ENCODE measurements at regions not wholly inside any gene's neighbourhood (a gene's known extent, or its start where the extent isn't known, plus 50 kb on each side); places are given as distances from the start of the nearest gene placed in this dataset.

DNA sequence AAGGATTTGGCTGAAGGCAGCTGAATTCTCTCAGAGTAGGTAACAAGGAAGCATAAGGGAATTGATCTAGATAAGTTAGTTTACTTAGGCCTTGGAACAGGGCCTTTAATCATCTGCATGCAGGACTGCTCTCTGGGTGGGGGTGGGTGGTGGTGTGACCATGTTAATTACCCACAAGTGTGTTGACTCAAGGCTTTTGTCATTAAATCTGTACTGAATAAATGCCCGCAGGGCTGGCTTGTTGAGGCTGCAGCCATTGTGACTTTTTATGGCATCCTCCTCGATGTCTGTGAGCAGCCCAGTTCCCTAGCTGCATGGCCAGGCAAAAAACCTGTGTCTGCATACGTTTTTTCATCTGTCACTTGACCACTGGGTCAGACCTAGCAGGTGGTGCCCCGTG is 63.5 kb upstream of the ASCC3 start:
- in situ Hi-C loops (cut with HindIII; ENCODE audit: low pct_ligation_motif_present, low pct_unique_long_range_greater_than_20kb, low sequenced_read_pairs): no loop called here
- DNase-seq: no peak

DNA sequence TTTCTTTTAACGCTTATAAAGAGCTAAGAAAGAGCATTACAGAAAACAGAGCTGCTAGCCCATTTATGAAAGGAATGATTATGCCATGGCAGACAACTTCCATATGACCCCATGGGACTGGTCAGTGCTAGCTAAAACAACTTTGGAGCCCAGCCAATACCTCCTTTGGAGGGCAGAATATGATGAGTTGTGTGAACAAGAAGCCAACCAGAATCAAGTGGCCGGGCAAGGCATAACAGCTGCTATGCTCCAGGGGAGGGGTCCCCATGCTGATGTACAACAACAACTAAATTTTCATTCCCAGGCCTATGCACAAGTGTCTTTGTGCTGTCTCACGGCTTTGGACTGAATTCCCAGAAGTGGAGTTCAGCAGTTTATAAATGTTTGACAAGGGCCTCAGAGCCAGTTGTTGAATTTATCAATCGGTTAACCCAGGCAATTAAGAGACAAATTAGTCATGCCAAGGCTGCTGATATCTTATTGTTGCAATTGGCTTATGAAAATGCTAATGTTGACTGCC is 65.0 kb upstream of the ASCC3 start:
- no peak for DNase-seq
- in situ Hi-C loops (cut with HindIII; ENCODE audit: low pct_ligation_motif_present, low pct_unique_long_range_greater_than_20kb, low sequenced_read_pairs): no loop called here

DNA sequence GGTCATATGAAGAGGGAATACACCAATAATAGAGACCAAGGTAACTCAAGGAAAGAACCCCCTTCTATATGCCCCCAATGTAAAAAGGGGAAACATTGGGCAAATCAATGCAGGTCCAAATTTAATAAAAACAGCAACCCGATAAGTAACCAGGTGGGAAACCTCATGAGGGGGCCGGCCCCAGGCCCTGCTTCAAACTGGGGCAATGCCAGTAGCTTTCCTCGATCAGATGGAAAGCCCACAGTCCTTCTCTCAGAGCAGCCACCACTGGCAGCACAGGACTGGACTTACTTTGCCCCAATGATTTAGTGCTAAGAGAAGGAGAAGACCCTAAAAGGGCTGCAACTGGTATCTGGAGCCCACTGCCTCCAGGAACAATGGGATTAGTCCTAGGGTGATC is 65.6 kb upstream of the ASCC3 start:
- in situ Hi-C loops (cut with HindIII; ENCODE audit: low pct_ligation_motif_present, low pct_unique_long_range_greater_than_20kb, low sequenced_read_pairs): no loop called here
- no peak for DNase-seq

DNA sequence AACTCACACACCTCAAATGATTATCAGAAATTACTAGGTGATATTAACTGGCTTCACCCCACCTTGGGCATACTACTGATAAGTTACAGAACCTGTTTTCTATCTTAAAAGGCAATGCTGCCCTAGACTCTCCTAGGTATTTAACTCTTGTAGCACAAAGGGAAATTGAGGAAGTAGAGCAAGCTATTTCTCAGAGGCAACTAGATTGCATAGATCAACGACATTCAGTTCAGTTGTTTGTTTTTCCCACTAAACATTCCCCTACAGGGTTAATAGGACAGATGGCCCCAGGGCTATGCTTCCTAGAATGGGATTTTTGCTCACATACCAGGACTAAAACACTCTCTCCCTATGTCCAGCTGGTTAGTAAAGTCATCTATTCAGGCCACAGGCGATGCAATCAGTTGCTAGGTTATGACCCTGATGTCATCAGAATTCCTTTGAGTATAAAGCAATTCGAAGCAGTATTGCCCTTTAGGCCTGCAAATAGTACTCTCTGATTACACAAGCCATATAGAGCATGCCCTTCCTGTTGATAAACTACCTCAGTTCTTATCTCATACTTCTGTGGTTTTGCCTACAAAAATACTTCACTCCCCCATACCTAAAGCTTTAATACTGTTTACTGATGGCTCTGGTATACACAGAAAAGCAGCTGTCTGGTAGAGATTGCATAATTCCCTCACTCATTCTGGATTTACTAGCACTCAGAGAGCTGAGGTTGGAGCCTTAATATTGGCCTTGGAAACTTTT is 67.4 kb upstream of the ASCC3 start:
- no peak for DNase-seq

DNA sequence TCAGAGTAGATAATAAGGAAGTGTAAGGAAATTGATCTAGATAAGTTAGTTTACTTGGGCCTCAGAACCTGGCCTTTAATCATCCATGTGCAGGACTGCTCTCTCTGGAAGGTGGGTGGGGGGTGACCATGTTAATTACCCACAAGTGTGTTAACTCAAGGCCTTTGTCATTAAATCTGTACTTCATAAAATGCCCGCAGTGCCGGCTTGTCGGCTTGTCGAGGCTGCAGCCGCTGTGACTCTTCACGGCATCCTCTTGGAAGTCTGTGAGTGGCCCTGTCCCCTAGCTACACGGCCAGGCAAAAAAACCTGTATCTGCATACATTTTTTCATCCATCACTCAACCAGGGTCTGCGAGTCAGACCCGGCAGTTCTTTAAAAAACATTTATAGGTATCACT is 70.9 kb upstream of the ASCC3 start:
- in situ Hi-C loops (cut with HindIII; ENCODE audit: low pct_ligation_motif_present, low pct_unique_long_range_greater_than_20kb, low sequenced_read_pairs): no loop called here
- DNase-seq: no peak

More for the DNA sequence above, 67.4 kb upstream of the ASCC3 start:
- in situ Hi-C loops (cut with HindIII; ENCODE audit: low pct_ligation_motif_present, low pct_unique_long_range_greater_than_20kb, low sequenced_read_pairs): no loop called here

DNA sequence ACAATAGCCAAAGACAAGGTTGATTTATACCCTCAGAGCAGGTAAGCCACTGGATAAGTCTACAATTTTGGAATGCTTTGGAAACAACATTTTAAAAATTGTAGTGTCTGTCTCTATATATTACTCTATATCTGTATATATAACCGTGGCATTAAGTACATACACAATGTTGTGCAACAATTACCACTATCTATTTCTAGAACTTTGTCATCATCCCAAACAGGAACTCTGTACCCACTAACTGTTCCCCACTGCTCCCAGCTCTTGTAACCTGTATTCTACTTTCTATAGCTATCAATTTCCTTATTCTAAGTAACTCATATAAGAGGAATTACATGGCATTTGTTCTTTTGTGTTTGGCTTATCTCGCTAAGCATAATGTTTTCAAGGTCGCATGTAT is 78.2 kb upstream of the ASCC3 start:
- no peak for DNase-seq
- in situ Hi-C loops (cut with HindIII; ENCODE audit: low pct_ligation_motif_present, low pct_unique_long_range_greater_than_20kb, low sequenced_read_pairs): no loop called here

DNA sequence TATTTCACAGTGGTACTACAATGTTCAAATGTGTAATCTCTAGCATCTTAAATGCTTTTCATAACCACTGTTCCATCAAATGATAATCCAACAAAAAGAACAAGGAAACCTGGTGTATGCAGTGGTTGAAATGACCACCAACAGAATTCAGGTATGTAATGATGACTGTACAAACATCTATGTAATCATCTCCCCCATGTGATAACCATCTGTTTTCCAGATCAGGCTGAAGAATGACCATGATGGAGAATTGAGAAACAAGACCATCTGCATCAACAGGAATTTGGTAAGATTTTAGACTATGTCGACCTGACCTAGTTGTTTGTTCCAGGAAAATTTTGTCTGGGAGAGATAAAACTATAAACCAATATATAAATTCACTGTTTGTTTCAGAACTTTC is 81.3 kb upstream of the ASCC3 start:
- in situ Hi-C loops (cut with HindIII; ENCODE audit: low pct_ligation_motif_present, low pct_unique_long_range_greater_than_20kb, low sequenced_read_pairs): no loop called here
- no peak for DNase-seq

DNA sequence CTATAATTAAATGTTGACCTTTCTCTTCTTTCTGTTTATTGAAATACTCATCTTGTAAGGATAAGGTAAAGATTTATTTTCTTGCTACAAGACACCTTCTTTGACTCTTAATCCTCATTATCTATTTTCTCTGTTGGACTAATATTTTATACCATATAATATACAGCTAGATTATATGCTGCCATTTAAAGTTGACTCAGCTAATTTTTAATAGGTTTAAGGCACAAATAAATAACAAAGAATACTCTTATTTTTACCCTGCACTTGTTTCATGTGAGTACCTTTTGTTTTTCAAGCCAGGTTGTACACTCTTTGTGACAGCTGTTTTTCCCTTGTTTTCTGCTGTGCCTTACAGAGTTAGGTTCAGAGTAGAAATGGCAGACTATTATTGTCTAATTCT is 83.9 kb upstream of the ASCC3 start:
- DNase-seq: no peak
- in situ Hi-C loops (cut with HindIII; ENCODE audit: low pct_ligation_motif_present, low pct_unique_long_range_greater_than_20kb, low sequenced_read_pairs): no loop called here

DNA sequence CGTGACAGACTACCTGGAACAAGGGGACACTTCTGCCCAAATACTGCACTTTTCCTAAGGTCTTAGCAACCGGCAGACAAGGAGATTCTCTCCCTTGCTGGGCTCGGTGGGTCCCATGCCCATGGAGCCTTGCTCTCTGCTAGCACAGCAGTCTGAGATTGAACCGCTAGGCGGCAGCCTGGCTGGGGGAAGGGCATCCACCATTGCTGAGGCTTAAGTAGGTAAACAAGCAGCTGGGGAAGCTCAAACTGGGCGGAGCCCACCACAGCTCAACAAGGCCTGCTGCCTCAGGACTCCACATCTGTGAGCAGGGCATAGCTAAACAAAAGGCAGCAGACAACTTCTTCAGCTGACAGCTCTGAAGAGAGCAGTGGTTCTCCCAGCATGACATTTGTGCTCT is 87.8 kb upstream of the ASCC3 start:
- in situ Hi-C loops (cut with HindIII; ENCODE audit: low pct_ligation_motif_present, low pct_unique_long_range_greater_than_20kb, low sequenced_read_pairs): no loop called here
- no peak for DNase-seq

DNA sequence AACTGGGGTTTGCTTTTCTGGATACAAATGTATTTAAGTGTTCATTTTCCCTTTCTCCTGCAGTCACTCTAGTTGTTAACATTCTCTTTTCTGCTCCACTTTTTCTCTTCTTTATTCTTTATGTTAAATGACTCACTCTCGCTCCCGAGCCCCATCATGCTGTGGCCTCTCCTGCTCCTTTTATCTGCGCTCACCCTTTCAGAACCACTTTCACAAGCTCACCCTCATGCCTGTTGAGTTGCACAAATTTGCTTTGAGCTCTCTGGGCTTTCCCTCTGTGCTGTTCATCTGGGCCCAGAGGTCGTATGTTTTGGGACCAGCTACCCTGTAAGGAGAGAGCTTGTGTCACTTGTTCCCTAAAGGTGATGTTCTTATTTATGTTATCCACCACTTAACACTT is 98.1 kb upstream of the ASCC3 start:
- in situ Hi-C loops (cut with HindIII; ENCODE audit: low pct_ligation_motif_present, low pct_unique_long_range_greater_than_20kb, low sequenced_read_pairs): no loop called here
- DNase-seq: no peak

DNA sequence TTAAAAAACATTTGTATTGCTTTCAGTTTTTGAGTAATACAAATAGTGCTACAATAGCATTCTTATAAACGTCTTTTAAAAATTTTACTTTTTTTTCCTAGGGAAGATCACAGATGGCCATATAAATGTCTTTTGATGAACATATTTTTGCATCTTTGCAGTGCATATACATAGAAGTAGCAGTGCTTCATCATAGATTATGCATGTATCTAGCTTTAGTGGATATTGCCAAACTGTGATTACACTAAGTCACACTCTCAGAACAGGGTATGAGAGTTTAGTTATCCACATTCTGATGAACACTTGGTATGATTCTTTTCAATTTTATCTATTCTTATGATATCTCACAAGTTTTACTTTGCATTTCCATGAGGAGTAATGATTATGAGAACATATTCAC is 99.8 kb upstream of the ASCC3 start:
- DNase-seq: no peak
- in situ Hi-C loops (cut with HindIII; ENCODE audit: low pct_ligation_motif_present, low pct_unique_long_range_greater_than_20kb, low sequenced_read_pairs): no loop called here

DNA sequence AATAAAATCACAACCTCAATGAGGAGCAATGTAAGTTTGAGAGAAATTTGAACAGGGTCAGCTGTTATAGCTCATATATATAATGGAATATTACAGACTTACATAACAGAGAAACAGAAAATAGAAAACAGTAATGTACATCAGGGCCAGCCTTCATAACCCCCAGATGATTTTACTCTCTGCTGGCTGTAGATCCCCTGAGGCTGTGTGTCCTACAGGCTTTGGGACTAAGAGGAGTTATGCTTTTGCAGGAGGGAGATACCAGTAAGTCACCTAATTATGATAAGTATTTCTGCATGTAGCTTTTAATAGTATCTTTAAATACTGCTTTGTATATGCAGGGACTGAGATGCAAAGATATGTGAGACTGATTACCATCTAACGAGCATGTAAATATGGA is 105.8 kb upstream of the ASCC3 start:
- in situ Hi-C loops (cut with HindIII; ENCODE audit: low pct_ligation_motif_present, low pct_unique_long_range_greater_than_20kb, low sequenced_read_pairs): no loop called here

DNA sequence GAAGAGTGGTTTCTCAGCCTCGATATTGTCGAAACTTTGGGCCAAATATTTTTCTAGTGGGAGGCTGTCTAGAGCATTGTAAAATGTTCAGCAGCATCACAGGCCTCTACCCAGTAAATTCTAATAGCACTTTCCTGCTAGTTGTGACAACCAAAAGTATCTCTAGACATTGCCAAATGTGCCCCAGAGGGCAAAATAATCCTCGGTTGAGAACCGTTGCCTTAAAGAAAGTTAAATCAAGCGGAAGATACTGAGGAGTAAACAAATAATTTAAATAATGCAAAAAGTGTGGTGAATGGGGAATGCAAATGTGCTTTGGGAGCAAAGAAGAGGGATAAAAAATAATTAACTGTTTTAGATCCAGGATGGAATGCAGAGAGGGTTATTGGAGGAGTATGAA is 106.4 kb upstream of the ASCC3 start:
- in situ Hi-C loops (cut with HindIII; ENCODE audit: low pct_ligation_motif_present, low pct_unique_long_range_greater_than_20kb, low sequenced_read_pairs): no loop called here
- no peak for DNase-seq

More for the DNA sequence above, 105.8 kb upstream of the ASCC3 start:
- DNase-seq: no peak

DNA sequence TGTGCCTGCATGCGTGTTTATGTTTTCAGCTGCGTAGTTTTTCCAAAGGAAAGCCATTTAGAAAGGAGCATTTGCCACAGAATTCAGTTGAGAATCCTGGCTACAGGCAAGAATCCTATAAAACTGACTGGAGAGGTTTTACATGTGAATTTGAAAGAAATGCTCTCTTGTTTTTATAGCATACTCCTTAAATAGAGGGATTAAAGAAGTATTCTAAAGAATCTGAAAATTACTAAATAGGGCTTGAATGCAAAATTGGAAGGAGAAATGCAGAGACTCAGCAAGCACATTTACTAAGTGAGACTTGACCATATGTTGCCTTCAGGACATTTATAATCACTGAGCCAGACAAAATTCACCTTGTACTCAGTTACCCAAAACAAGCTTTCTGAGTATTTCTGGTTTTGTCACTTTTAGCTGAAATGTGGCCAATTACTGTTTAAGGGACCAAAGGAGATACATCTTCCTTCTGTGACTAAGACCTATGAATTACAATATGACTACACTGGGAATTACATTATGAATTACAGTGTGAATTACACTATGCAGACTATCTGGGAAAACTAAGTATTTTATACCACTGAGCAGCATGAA is 107.4 kb upstream of the ASCC3 start:
- in situ Hi-C loops (cut with HindIII; ENCODE audit: low pct_ligation_motif_present, low pct_unique_long_range_greater_than_20kb, low sequenced_read_pairs): no loop called here
- DNase-seq: no peak

DNA sequence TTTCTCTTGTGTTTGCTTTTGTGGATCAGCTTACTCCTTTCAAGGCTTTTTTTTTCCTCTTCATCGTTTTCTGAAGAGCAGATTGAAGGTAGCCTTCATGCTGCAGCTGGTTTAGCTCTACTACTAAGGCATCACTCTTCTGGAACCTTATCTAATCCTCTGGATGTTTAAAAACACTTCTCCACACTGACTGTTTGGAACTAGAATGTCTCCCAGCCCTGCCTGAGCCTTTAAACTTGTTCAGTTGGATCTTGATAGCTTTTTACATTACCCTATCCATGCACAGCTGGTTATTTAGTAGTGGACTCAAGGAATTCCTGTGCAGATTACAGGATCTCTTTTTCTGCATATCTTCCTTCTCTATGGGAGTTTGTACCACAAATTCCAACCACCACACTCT is 108.9 kb upstream of the ASCC3 start:
- no peak for DNase-seq
- in situ Hi-C loops (cut with HindIII; ENCODE audit: low pct_ligation_motif_present, low pct_unique_long_range_greater_than_20kb, low sequenced_read_pairs): no loop called here

DNA sequence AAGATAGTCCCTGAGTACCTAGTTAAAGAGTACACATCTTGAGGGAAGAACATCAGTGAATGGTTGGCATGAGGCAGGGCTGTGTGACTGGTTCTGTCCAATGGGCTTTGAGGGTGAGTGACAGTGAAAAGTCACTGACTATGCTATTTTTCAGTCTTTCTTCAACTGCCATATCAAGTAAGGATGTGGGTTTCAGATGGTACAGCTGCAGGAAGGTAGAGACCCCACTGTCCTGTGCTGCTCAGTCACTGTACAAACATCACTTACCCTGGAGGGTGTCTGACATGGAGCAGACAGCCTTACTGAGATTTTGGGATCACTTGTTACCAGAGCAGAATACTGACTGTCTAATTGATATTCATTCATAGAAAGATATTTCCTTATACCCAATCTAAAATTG is 115.3 kb upstream of the ASCC3 start:
- in situ Hi-C loops (cut with HindIII; ENCODE audit: low pct_ligation_motif_present, low pct_unique_long_range_greater_than_20kb, low sequenced_read_pairs): no loop called here
- no peak for DNase-seq

DNA sequence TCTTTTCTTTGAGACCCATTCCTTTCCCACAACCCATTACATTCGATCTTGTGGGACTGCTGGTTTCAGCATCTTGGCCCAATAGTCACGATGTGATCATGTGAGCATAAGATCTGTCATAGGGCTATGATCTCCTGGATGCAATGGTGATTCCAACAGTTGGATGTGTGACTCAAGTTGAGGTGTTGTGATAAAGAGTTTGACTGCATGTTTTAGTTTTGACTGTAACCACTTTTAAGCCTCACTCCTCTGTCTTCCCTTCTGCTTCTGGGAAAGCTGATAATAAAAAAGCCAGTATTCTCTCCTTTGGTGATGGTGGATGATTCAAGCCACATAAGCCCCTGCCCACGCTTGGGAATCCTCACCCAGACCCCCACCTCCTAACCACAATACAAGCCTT is 117.0 kb upstream of the ASCC3 start:
- in situ Hi-C loops (cut with HindIII; ENCODE audit: low pct_ligation_motif_present, low pct_unique_long_range_greater_than_20kb, low sequenced_read_pairs): no loop called here
- no peak for DNase-seq

DNA sequence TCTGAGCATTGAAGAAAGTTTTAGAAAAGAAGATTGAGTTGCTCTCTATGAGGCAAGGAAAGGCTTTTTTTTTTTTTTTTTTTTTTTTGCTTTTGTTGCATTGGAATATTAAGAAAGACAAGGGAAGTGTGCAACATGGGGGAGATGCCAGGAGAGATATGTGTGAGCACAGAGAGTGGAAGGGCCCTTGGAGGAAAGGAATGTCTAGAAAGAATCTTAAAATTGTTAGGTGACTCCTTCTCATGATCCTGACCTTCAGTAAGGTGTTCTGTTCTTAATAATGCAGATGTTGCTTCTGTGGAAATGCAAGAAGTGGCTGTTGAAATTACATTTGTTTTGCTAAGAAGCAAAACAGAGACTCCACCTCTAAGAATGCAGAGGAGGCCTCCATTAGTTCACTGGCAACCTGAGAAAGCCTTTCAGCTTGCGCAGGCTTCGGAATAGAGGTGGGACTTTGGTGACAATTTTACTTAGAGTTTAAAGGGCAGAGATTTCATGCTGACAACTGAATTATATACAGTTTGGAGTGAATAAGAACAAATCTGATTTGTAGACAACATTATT is 118.0 kb upstream of the ASCC3 start:
- DNase-seq: no peak
- in situ Hi-C loops (cut with HindIII; ENCODE audit: low pct_ligation_motif_present, low pct_unique_long_range_greater_than_20kb, low sequenced_read_pairs): no loop called here

DNA sequence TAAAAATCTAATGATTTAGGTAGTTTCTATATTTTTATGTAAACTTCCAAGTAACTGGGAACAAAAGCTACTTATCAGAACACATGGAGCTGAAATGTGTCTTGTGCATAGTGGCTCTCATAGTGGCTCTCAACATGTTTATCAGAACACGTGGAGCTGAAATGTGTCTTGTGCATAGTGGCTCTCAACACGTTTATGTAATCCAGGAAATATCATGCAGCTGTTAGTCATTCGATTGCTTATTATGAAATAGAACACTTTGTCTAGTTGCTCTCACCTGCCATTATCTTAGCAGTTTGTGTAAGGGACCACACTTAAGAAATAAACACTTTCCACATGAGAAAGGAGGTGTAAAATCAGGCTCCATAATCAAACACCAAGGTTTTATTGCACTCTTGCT is 119.2 kb upstream of the ASCC3 start:
- no peak for DNase-seq
- in situ Hi-C loops (cut with HindIII; ENCODE audit: low pct_ligation_motif_present, low pct_unique_long_range_greater_than_20kb, low sequenced_read_pairs): no loop called here

DNA sequence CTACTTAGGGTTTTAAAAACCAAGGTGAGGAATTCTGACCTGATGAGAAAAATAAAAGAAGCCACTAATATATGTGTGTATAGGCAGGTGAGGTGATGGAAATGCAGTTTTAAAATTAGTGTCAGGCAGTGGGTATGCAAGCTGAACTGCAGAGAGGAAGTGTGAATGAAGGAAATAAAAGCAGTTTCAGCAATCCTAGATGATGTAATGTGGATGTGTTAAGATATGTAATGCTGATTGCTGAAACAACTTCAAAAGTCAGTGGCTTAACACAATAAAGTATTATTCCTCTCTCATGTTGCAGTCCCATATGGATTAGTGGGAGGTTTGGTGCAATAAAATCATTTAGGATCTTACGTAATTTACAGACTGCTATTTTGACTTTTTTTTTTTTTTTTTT is 119.9 kb upstream of the ASCC3 start:
- no peak for DNase-seq
- in situ Hi-C loops (cut with HindIII; ENCODE audit: low pct_ligation_motif_present, low pct_unique_long_range_greater_than_20kb, low sequenced_read_pairs): no loop called here
